GM18519 (cell line): ENCODE measurements at regions not wholly inside any gene's neighbourhood (a gene's known extent, or its start where the extent isn't known, plus 50 kb on each side); places are given as distances from the start of the nearest gene placed in this dataset.
"Not testable (repeated sequence)": the region's sequence is repeated elsewhere in the genome, so short reads cannot be mapped to it uniquely, and the experiment has no call there.

ENCODE experiments used
- ATAC-seq: cut with Tn5 transposase; IDR thresholded peaks from one replicate; pipeline ENCODE4 v1.9.1; 2021; ENCODE audit warnings: mild to moderate bottlenecking, moderate library complexity; ENCODE audit not compliant: unreplicated experiment, low FRiP score

- ATAC-seq: no peak
Measured at GRCh38 chr3:34884007-34884406, 755.3 kb upstream of the ARPP21 start.

- no peak for ATAC-seq
Measured at GRCh38 chr3:34886443-34886842, 752.9 kb upstream of the ARPP21 start.

GRCh38 chr3:34889641-34890040 is 749.7 kb upstream of the ARPP21 start:
- ATAC-seq: no peak

- ATAC-seq: no peak
Measured at GRCh38 chr3:34890247-34890646, 749.1 kb upstream of the ARPP21 start.

GRCh38 chr3:34891941-34892340 is 747.4 kb upstream of the ARPP21 start:
- no peak for ATAC-seq

GRCh38 chr3:34895841-34896240 is 743.5 kb upstream of the ARPP21 start:
- no peak for ATAC-seq

- ATAC-seq: not testable (repeated sequence)
Measured at GRCh38 chr3:34909679-34910078, 729.6 kb upstream of the ARPP21 start.

GRCh38 chr3:34919025-34919424 is 720.3 kb upstream of the ARPP21 start:
- no peak for ATAC-seq

- no peak for ATAC-seq
Measured at GRCh38 chr3:34920806-34921205, 718.5 kb upstream of the ARPP21 start.

GRCh38 chr3:34924961-34925360 is 714.4 kb upstream of the ARPP21 start:
- ATAC-seq: no peak

GRCh38 chr3:34925851-34926250 is 713.5 kb upstream of the ARPP21 start:
- ATAC-seq: no peak

- ATAC-seq: no peak
Measured at GRCh38 chr3:34929036-34929435, 710.3 kb upstream of the ARPP21 start.

- no peak for ATAC-seq
Measured at GRCh38 chr3:34934660-34935059, 704.7 kb upstream of the ARPP21 start.

- no peak for ATAC-seq
Measured at GRCh38 chr3:34938784-34939183, 700.5 kb upstream of the ARPP21 start.

- ATAC-seq: no peak
Measured at GRCh38 chr3:34942256-34942655, 697.1 kb upstream of the ARPP21 start.

- ATAC-seq: no peak
Measured at GRCh38 chr3:34947834-34948233, 691.5 kb upstream of the ARPP21 start.

GRCh38 chr3:34948517-34948916 is 690.8 kb upstream of the ARPP21 start:
- ATAC-seq: no peak

- ATAC-seq: no peak
Measured at GRCh38 chr3:34955680-34956079, 683.6 kb upstream of the ARPP21 start.

- no peak for ATAC-seq
Measured at GRCh38 chr3:34956511-34956910, 682.8 kb upstream of the ARPP21 start.

- ATAC-seq: no peak
Measured at GRCh38 chr3:34957677-34958076, 681.6 kb upstream of the ARPP21 start.

- no peak for ATAC-seq
Measured at GRCh38 chr3:34969513-34969912, 669.8 kb upstream of the ARPP21 start.

- ATAC-seq: no peak
Measured at GRCh38 chr3:34972481-34972880, 666.8 kb upstream of the ARPP21 start.

- no peak for ATAC-seq
Measured at GRCh38 chr3:34973586-34973985, 665.7 kb upstream of the ARPP21 start.
